ENCODE measurements at regions not wholly inside any gene's neighbourhood (a gene's known extent, or its start where the extent isn't known, plus 50 kb on each side); places are given as distances from the start of the nearest gene placed in this dataset.
A peak's percentile ranks its signal among the peaks of the same experiment; 100 is the strongest.

DNA sequence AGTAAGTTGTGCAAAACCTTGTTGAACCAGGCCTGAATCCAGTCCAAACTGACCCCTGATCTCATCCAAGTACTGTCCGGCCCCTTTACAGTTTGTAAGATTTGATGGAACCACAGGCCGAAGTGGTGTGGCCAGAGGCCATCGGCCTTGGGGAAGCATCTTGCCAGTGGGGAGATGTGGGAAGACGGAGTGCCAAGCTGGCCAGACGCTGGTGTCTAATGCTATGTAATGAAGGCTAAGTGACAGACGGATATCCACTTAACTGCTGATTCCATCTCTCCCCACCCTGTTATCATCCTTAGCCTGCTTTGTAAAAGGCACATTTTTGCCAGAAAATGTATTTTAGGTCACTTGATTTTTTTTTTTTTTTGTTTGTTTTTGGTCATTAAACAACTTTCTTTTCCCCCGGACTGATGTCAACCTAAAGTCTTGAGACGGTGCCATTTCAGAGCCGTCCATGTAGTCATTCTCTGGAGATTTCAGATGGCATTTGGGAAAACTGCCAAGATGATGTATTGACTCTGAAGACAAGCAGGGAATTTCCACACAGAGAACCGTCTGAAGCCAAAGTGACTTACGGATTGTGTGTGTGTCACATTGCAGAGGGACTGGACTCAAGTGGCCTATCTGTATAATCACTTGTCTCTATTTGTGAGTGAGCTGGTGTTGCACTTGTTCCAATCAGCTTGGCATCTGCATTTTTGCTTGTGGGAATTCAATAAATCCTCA lies 86.5 kb upstream of the MANSC4 start:
- Histone ChIP-seq H3K27ac (no peak overlapping the region), H3K27me3 (no peaks in the 10 kb centered on the region), H3K9me3 (no peaks in the 10 kb centered on the region), H3K4me3 (no peak overlapping the region), H3K36me3 (no peaks in the 10 kb centered on the region), H3K4me1 (no peaks in the 10 kb centered on the region)
- intact Hi-C loops (cut with DNase I; ENCODE audit: low total_unique reads) = no loop called here
- WGBS, 5 donors = 65 to 77% (median 72%) methylated on average over 11 of the region's 11 CpGs
- TF ChIP-seq, protein P1, sequence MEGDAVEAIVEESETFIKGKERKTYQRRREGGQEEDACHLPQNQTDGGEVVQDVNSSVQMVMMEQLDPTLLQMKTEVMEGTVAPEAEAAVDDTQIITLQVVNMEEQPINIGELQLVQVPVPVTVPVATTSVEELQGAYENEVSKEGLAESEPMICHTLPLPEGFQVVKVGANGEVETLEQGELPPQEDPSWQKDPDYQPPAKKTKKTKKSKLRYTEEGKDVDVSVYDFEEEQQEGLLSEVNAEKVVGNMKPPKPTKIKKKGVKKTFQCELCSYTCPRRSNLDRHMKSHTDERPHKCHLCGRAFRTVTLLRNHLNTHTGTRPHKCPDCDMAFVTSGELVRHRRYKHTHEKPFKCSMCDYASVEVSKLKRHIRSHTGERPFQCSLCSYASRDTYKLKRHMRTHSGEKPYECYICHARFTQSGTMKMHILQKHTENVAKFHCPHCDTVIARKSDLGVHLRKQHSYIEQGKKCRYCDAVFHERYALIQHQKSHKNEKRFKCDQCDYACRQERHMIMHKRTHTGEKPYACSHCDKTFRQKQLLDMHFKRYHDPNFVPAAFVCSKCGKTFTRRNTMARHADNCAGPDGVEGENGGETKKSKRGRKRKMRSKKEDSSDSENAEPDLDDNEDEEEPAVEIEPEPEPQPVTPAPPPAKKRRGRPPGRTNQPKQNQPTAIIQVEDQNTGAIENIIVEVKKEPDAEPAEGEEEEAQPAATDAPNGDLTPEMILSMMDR (IDR thresholded peaks at IDR 0.05) = no peak
- TF ChIP-seq POLR2A (IDR thresholded peaks at IDR 0.05) = no peak
- no peak for TF ChIP-seq POLR2AphosphoS5 (IDR thresholded peaks at IDR 0.05)
- TF ChIP-seq EP300 (IDR thresholded peaks at IDR 0.05) = no peak
- DNase-seq = peak in 1 of 2 donors; percentile 13

DNA sequence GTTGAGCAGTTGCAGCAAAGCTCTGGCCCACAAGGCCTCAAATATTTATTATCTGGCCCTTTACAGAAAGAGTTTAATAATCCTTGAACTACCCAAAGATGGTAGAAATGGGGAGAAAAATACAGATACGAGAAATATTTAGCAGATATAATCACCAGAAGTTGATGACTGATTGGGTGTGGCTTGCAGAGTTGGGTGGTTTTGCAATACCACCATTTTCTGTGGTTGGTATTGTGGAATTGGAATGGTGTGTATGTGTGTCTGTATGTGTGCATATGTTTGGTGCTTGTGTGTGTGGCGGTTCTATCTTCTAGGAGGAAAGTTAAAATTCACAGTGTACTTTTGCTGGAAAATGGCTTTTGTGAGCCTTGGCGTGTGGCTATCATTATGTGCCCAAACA lies 85.4 kb upstream of the MANSC4 start:
- Histone ChIP-seq H3K36me3 (no peaks in the 10 kb centered on the region), H3K4me3 (no peak overlapping the region), H3K4me1 (no peaks in the 10 kb centered on the region), H3K27ac (no peak overlapping the region), H3K27me3 (no peaks in the 10 kb centered on the region), H3K9me3 (no peaks in the 10 kb centered on the region)
- no peak for DNase-seq
- WGBS, 5 donors = 75 to 94% (median 89%) methylated on average over 3 of the region's 3 CpGs
- intact Hi-C loops (cut with DNase I; ENCODE audit: low total_unique reads) = no loop called here
- TF ChIP-seq EP300 (IDR thresholded peaks at IDR 0.05) = no peak
- no peak for TF ChIP-seq POLR2A (IDR thresholded peaks at IDR 0.05)
- no peak for TF ChIP-seq POLR2AphosphoS5 (IDR thresholded peaks at IDR 0.05)
- TF ChIP-seq, protein P1 (IDR thresholded peaks at IDR 0.05) = no peak

DNA sequence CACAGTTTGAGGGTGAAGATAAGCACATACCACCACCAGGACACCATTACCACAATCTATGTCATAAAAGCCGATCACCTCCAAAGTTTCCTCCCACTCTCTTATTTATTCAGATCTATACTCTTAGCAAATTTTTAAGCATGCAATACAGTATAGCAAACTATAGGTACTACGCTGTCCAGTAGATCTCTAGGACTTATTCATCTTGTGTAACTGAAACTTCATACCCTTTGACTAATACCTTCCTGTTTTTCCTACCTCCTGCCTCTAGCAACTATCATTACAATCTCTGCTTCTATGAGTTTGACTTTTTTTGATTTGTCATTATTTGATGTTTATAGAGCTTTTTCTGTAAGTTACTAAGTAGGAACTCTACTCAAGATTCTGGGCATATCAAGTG lies 84.5 kb upstream of the MANSC4 start:
- Histone ChIP-seq H3K9me3 (no peaks in the 10 kb centered on the region), H3K4me3 (no peak overlapping the region), H3K27me3 (no peaks in the 10 kb centered on the region), H3K27ac (no peak overlapping the region), H3K36me3 (no peaks in the 10 kb centered on the region), H3K4me1 (no peaks in the 10 kb centered on the region)
- 85 to 94% (median 88%) methylated on average over 2 of the region's 2 CpGs for WGBS, 5 donors
- TF ChIP-seq EP300 (IDR thresholded peaks at IDR 0.05) = no peak
- no peak for DNase-seq
- intact Hi-C loops (cut with DNase I; ENCODE audit: low total_unique reads) = no loop called here

DNA sequence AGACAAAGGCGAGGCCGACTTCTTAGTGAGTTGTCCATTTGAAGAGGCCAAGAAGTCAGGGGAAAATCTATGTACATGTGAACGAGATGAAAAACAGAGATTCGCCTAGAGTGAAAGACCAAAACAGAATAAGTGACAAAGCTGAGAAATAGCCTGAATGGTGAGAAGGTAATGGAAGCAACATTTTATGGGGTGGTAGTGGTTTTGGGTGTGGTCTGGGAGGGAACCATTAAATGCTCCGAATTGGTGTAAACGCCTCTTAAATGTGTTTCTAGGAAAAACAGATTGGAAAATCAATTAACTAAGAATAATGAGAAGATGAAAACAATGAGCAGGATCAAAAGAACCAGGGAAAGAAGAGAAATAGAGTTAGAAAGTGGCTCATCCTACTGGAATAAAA lies 83.8 kb upstream of the MANSC4 start:
- WGBS, 5 donors = 91 to 95% (median 94%) methylated on average over 6 of the region's 6 CpGs
- DNase-seq = no peak
- intact Hi-C loops (cut with DNase I; ENCODE audit: low total_unique reads) = no loop called here
- no peak overlapping the region for H3K27ac ChIP-seq
- no peaks in the 10 kb centered on the region for H3K27me3 ChIP-seq
- H3K4me3 ChIP-seq = no peak overlapping the region
- no peaks in the 10 kb centered on the region for H3K9me3 ChIP-seq
- H3K36me3 ChIP-seq = no peaks in the 10 kb centered on the region
- no peaks in the 10 kb centered on the region for H3K4me1 ChIP-seq
- TF ChIP-seq POLR2AphosphoS5 (IDR thresholded peaks at IDR 0.05) (no peak), EP300 (IDR thresholded peaks at IDR 0.05) (no peak), POLR2A (IDR thresholded peaks at IDR 0.05) (no peak)
- TF ChIP-seq, protein P1 (IDR thresholded peaks at IDR 0.05) = no peak

DNA sequence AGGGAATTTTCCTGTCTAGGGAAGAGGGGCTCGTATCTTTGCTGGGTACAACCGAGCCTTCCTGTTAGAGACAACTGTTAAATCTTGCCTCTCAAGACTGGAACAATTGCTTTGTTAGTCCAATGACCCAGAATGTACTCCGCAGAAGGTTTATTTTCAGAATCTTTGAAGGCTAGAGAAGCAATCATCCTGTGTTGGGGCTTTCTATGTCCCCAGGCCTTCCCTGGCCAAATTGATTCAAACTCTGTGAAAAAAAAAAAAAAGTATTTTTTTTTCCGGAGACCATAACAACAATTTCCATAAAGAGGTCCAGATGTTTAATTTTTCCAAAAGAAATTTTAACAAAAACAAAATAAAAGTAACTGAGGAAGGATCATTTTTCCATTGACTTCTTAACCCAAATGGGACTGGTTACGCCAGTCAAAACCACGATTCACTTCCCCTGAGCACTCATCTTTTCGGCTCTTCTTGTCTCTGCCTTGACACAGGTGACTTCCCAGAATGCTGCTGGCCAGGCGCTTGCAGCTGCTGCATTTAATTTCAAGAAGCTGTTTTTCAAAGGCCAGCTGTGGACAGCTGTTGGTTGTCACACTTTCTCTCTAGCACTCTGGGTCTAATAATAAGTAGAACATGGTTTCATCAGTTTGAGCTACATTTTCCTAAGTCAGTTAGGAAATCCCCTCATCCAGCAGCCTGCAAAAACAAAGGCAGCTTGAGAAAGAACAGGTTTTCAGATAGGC lies 81.6 kb upstream of the MANSC4 start:
- H3K4me1 ChIP-seq = no peaks in the 10 kb centered on the region
- H3K4me3 ChIP-seq = no peak overlapping the region
- H3K9me3 ChIP-seq = peaks cover 0 to 4% (median 0%) of the 10 kb centered on the region in 4 donors
- no peaks in the 10 kb centered on the region for H3K27me3 ChIP-seq
- H3K27ac ChIP-seq = peak overlapping the region in 1 of 5 donors; percentile 61
- peak; percentile 51 to 75 for DNase-seq
- H3K36me3 ChIP-seq = no peaks in the 10 kb centered on the region
- no peak for TF ChIP-seq EP300 (IDR thresholded peaks at IDR 0.05)
- TF ChIP-seq POLR2AphosphoS5 (IDR thresholded peaks at IDR 0.05) = peak; percentile 39 to 69 (median 54)
- TF ChIP-seq, protein P1 (IDR thresholded peaks at IDR 0.05) = no peak
- TF ChIP-seq POLR2A (IDR thresholded peaks at IDR 0.05) = no peak
- intact Hi-C loops (cut with DNase I; ENCODE audit: low total_unique reads) = no loop called here
- 62 to 84% (median 76%) methylated on average over 8 of the region's 8 CpGs for WGBS, 5 donors
